NOMO-1 treated with dmso at 0.1 percent for 144 hours (cell line): ENCODE measurements at regions not wholly inside any gene's neighbourhood (a gene's known extent, or its start where the extent isn't known, plus 50 kb on each side); places are given as distances from the start of the nearest gene placed in this dataset.
A peak's percentile ranks its signal among the peaks of the same experiment; 100 is the strongest.
"Not testable (repeated sequence)": the region's sequence is repeated elsewhere in the genome, so short reads cannot be mapped to it uniquely, and the experiment has no call there.

Experiments used
- DNase-seq: peaks from one replicate; lab custom pipeline; 2025; ENCODE audit not compliant: unreplicated experiment; lab: John Stamatoyannopoulos, UW

GRCh38 chr3:166688665-166689064 is 691.4 kb downstream of the ZBBX start:
- no peak for DNase-seq

DNA sequence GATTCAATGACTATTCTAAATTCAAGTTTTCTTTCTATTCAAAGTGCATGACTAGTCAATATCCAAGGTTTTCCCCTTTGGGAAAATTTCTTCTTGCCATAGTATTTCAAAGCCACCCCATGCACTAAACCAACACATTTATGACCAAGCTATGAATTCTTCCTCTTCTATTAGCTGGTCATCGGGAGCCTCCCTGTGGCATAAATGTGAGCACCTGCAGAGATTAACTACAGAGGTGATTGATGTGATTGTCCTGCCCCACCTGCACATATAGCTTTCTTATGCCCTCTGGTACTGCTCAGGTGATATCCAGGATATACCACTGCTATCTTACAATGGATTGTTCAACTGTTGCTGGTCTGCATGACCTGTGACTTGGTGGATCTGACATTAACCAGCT is 694.9 kb downstream of the ZBBX start:
- no peak for DNase-seq

GRCh38 chr3:166684077-166684476 is 696.0 kb downstream of the ZBBX start:
- DNase-seq = not testable (repeated sequence)

DNA sequence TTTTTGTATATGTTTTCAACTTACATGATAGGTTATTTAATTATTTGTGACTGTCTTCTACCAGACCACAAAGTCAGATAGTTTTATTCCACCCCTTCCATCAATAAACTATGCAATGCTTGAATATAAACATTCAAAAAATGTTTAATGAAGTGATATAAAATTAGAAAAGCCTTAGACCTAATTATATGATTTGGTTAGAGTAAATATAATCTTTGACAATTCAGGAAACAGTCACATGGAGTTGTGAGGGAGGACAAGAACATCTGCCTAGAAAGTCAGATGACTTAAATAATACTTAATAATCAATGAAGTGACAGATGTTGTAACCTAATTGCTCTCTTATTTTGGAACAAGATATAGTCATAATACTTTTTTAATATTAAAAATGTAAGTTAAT is 710.3 kb downstream of the ZBBX start:
- DNase-seq = no peak

DNA sequence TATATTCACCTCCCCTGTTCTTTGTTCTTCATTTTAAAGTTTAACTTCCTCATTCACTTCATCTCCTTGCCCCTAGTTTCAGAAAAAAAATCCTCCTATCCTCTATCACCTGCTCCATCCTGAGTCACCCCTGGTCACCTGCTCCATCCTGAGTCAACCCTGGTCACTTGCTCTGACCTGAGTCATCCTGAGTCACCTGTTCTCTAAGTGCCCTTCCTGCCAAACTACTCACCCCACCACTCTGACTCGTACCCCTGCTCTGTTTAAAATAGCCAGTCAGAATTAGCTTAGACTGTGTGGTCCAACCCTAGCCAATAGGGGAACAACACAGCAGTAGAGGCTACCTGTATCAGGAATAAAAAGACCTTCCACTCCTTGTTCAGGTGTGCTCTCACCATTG is 716.9 kb downstream of the ZBBX start:
- DNase-seq = no peak

DNA sequence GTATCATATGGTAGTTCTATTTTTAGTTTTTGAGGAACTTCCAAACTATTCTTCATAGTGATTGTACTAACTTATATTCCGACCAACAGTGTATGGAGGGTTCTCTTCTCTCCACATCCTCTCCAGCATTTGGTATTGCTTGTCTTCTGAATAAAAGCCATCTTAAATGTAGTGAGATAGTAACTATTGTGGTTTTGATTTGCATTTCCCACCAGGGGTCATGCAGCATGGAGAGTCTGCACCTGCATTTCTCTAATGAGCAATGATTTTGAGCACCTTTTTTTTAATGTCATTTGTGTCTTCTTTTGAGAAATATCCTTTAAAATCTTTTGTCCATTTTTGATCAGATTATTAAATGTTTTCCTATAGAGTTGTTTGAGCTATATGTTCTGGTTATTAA is 718.5 kb downstream of the ZBBX start:
- no peak for DNase-seq

GRCh38 chr3:166660962-166661361 is 719.1 kb downstream of the ZBBX start:
- DNase-seq = no peak

- no peak for DNase-seq
Measured at GRCh38 chr3:166637984-166638530, 742.0 kb downstream of the ZBBX start.

GRCh38 chr3:166634091-166634746 is 745.9 kb downstream of the ZBBX start:
- peak; percentile 14 for DNase-seq

DNA sequence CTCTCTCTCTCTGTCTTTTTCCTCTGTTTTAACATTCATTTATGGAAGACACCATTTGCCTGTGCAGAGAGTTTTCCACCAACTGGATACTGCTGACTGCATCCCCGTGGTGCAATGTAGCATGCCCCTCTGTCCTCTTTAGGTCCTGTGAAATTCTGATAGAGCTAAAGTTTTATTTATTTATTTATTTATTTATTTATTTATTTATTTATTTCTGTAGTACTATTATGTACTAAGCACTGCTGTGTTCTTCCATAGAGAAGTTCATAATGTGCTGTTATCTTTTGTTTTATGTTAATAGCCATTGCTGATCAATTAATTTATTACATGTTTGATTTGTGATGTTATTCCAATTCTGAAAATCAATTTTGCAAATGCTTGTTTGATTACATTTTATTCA is 749.9 kb downstream of the ZBBX start:
- DNase-seq = no peak

- no peak for DNase-seq
Measured at GRCh38 chr3:166613365-166613764, 766.7 kb downstream of the ZBBX start.

DNA sequence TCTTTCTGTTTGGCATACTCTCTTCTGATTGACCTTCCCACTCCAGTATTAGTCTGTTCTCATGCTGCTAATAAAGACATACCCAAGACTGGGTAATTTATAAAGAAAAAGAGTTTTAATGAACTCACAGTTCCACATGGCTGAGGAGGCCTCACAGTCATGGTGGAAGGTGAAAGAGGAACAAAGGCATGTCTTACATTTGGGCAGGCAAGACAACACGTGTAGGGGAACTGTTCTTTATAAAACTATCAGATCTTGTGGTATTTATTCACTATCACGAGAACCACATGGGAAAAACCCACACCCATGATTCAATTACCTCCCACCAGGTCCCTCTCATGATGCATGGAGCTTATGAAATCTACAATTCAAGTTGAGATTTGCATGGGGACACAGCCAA is 767.3 kb downstream of the ZBBX start:
- not testable (repeated sequence) for DNase-seq

GRCh38 chr3:166607933-166608521 is 770.8 kb upstream of the BCHE start:
- DNase-seq = no peak

DNA sequence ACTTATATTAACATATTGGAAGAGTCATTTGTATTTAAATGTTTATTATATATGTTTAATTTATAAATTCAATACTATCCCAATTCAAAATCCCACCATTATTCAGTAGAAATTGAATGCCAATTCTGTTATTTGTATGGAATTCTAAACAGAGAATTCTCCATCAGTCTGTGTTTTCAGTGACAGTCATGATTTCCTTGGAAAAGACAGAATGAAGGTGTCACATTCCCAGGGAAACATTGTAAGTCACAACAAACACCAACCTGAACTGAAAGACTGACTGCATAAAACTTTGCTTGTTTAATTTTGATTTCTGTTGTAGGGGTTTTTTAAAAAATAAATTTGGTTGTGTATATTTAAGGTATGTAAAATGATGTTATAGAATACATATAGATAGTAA is 769.8 kb upstream of the BCHE start:
- no peak for DNase-seq

GRCh38 chr3:166593776-166594175 is 756.6 kb upstream of the BCHE start:
- DNase-seq = no peak

DNA sequence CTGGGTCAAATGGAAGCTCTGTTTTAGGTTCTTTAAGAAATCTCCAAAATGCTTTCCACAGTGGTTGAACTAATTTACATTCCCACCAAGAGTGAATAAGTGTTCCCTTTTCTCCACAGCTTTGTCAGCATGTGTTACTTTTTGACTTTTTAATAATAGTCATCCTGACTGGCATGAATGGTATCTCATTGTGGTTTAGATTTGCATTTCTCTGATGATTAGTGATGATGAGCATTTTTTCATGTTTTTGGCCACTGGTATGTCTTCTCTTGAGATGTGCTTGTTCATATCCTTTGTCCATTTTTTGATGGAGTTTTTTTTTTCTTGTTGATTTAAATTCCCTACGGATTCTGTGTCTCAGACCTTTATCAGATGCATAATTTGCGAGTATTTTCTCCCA is 745.0 kb upstream of the BCHE start:
- DNase-seq = no peak

GRCh38 chr3:166580561-166580960 is 743.3 kb upstream of the BCHE start:
- no peak for DNase-seq

- DNase-seq = no peak
Measured at GRCh38 chr3:166575161-166575560, 737.9 kb upstream of the BCHE start.

GRCh38 chr3:166571686-166572085 is 734.5 kb upstream of the BCHE start:
- DNase-seq = not testable (repeated sequence)

DNA sequence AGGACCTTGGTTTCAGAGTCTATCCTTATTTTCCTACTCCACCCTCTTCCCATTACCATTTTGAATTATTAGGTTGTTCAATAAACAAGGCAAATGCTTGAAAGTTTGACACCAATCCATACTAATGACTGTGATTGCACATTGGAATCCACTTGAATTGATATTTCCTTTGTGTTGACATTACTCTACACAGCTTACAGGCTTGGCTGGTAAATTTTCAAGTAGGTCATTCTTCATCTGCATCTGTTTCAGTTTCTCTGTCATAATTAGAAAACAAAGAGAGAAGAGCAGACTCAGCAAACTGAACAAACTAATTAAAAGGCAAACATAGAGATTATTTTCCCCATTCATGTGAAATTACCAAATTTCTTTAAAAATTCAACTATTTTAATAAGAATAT is 732.9 kb upstream of the BCHE start:
- no peak for DNase-seq

DNA sequence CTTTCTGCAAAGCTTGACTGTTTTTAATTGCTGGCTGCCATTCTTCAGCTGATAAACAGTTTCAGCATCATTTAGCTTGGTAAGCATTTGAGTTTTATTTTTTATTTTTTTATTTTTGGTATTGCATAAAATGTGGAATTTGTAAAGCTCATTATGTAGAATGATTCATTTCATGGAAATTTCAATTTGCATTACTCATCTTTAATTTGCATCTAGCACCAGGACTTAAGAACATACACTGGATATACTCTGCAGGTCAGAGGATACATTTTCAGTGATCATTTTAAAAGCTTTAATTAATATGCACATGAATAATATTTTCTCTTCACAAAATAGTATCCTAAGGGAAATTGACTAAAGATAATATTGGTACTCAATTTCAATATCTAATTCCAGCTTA is 732.4 kb upstream of the BCHE start:
- no peak for DNase-seq

DNA sequence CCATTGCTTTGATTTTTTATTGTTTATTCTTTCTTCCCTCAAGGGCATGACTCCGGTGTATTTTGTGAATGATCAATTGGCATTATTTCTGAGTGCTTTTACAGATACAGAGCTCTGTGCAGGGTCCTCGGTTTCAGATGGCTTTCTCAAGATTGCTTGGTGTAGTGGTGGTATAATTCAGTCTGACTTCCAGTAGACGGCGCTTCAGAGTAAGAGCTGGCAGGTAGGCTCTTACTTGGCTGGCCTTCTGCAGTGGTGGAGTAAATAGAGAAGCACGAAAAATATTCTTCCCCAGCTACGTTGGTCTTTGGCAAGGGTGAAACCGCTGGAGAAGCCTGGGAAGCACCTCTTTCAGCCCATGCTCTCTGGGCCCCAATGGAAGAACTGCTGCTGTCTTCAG is 723.0 kb upstream of the BCHE start:
- DNase-seq = no peak

DNA sequence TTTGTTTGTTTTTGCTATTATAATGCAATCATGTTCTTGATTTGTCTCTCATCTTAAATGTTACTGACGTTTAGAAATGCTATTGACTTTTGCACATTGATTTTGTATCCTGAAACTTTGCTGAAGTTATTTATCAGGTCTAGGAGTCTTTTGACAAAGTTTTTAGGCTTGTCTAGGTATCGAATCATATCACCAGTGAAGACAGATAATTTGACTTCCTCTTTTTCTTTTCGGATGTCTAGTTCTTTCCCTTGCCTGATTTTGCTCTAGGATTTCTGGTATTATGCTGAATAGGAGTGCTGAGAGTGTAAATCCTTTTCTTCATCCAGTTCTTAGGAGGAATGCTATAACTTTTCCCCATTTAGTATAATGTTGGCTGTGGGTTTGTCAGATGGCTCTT is 719.7 kb upstream of the BCHE start:
- DNase-seq = no peak
